CD4-positive, CD25-positive, alpha-beta regulatory T cell (primary cell): ENCODE measurements at regions not wholly inside any gene's neighbourhood (a gene's known extent, or its start where the extent isn't known, plus 50 kb on each side); places are given as distances from the start of the nearest gene placed in this dataset.

Source experiments
- ATAC-seq, 2 donors: fragments of 150-1000 bp; cut with Tn5 transposase; one replicate each; pipeline ENCODE4 v1.10.0; 2021; ENCODE audit warnings: low read depth in 2 of 2, moderate number of reproducible peaks in 2 of 2, moderate library complexity in 1 of 2
- DNase-seq, 3 donors: peaks; one replicate each; pipeline versions ENCODE4 v3.0.0 to v3.0.0-alpha.2; 2012 to 2022; ENCODE audit warnings: mixed read lengths in 1 of 3
- H3K27ac ChIP-seq: one replicate; pipeline ENCODE4 v1.7.0; 2013; ENCODE audit warnings: mild to moderate bottlenecking, low read length; ENCODE audit not compliant: insufficient read depth, poor library complexity, severe bottlenecking
- H3K27me3 ChIP-seq: one replicate; pipeline ENCODE4 v1.7.0; 2013; ENCODE audit warnings: low read length; ENCODE audit not compliant: control insufficient read depth, insufficient read depth
- H3K36me3 ChIP-seq: one replicate; pipeline ENCODE4 v1.7.0; 2013; ENCODE audit warnings: mild to moderate bottlenecking, low read length, moderate library complexity; ENCODE audit not compliant: control insufficient read depth, insufficient read depth
- H3K4me1 ChIP-seq: 2 replicates; pipeline ENCODE4 v1.7.0; 2013; ENCODE audit warnings: mild to moderate bottlenecking, low read length; ENCODE audit not compliant: insufficient read depth, control insufficient read depth, poor library complexity, severe bottlenecking
- H3K4me3 ChIP-seq: one replicate; pipeline ENCODE4 v1.7.0; 2013; ENCODE audit warnings: low read depth, mild to moderate bottlenecking, low read length, moderate library complexity
- H3K9me3 ChIP-seq, 2 experiments: 1 replicate in 1 of 2; 2 replicates in 1 of 2; pipeline ENCODE4 v1.7.0; 2013; ENCODE audit warnings: low read length in 2 of 2, mild to moderate bottlenecking in 1 of 2, moderate library complexity in 1 of 2; ENCODE audit not compliant: control insufficient read depth in 2 of 2
- H3K27ac Mint-ChIP-seq, 3 donors: one replicate each; pipeline ENCODE4 v1.8.0; 2020 to 2022; ENCODE audit warnings: mild to moderate bottlenecking in 3 of 3, mixed read lengths in 3 of 3, moderate library complexity in 2 of 3
- H3K27me3 Mint-ChIP-seq: one replicate; pipeline ENCODE4 v1.8.0; 2022; ENCODE audit warnings: mild to moderate bottlenecking, mixed read lengths
- H3K36me3 Mint-ChIP-seq: one replicate; pipeline ENCODE4 v1.8.0; 2020; ENCODE audit warnings: mixed read lengths
- H3K4me1 Mint-ChIP-seq, 4 donors: one replicate each; pipeline ENCODE4 v1.8.0; 2020 to 2022; ENCODE audit warnings: mixed read lengths in 4 of 4, mild to moderate bottlenecking in 1 of 4
- H3K4me3 Mint-ChIP-seq, 4 donors: one replicate each; pipeline ENCODE4 v1.8.0; 2020 to 2022; ENCODE audit warnings: mild to moderate bottlenecking in 4 of 4, mixed read lengths in 4 of 4, moderate library complexity in 3 of 4
- H3K9me3 Mint-ChIP-seq, 7 donors: one replicate each; pipeline ENCODE4 v1.8.0; 2020 to 2022; ENCODE audit warnings: mixed read lengths in 7 of 7, mild to moderate bottlenecking in 3 of 7, moderate library complexity in 2 of 7

GRCh38 chr18:23357996-23358594 lies 95.0 kb upstream of the RIOK3 start:
- H3K36me3 Mint-ChIP-seq = peaks cover 18% of the 10 kb centered on the region
- H3K27ac Mint-ChIP-seq = peak overlapping the region; percentile 15 to 84 (median 75)
- no peak overlapping the region for H3K4me3 Mint-ChIP-seq
- no peaks in the 10 kb centered on the region for H3K27me3 Mint-ChIP-seq
- Histone ChIP-seq H3K9me3 (no peaks in the 10 kb centered on the region), H3K27me3 (no peaks in the 10 kb centered on the region), H3K27ac (no peak overlapping the region), H3K4me3 (no peak overlapping the region), H3K36me3 (no peaks in the 10 kb centered on the region), H3K4me1 (peaks cover 5% of the 10 kb centered on the region)
- DNase-seq (no peak), ATAC-seq (no peak)
- H3K9me3 Mint-ChIP-seq = no peaks in the 10 kb centered on the region
- H3K4me1 Mint-ChIP-seq = peaks cover 0 to 11% (median 7%) of the 10 kb centered on the region in 4 donors

- peaks cover 0 to 11% (median 7%) of the 10 kb centered on the region in 4 donors for H3K4me1 Mint-ChIP-seq
- no peak overlapping the region for H3K4me3 Mint-ChIP-seq
- H3K27ac Mint-ChIP-seq = peak overlapping the region in 1 of 3 donors; percentile 84
- Histone ChIP-seq H3K27me3 (no peaks in the 10 kb centered on the region), H3K27ac (no peak overlapping the region), H3K4me1 (peaks cover 5% of the 10 kb centered on the region), H3K36me3 (no peaks in the 10 kb centered on the region), H3K9me3 (no peaks in the 10 kb centered on the region), H3K4me3 (no peak overlapping the region)
- H3K27me3 Mint-ChIP-seq = peaks cover 4% of the 10 kb centered on the region
- H3K9me3 Mint-ChIP-seq = no peaks in the 10 kb centered on the region
- DNase-seq (no peak), ATAC-seq (no peak)
- H3K36me3 Mint-ChIP-seq = peaks cover 14% of the 10 kb centered on the region
Measured at GRCh38 chr18:23359421-23359820, 93.7 kb upstream of the RIOK3 start.

DNA sequence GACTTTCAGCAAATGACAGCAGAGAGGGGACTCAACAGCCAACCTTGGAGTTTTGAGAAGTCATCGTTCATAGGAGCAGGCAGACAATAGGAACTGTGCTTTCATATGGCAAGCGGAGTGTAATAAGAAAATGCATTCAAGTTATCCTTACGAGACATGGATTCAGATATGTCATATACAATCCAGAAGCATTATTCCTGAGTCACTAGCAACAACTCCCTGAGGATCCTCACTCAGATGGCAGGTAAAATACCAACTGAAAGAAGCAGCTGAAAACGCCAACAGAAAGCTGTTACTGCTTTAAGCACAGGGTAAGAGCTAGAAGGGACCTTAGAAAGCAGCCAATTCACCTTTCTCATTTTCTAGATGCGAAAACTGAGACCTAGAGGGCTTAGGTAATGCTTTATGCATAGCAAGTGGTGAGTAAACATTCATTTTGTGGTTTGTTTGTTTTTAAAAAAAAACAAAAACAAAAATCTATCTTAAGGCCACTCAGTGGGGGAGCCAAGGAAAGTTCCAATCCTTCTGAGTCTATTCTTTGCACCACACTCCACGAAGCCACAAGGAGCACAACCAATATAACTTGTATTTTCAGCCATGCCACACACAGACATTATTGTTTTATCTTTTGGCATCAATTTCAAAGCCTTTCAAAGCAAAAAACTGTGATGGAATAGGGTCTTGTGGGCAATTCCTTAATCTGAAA lies 89.1 kb upstream of the RIOK3 start:
- H3K4me3 ChIP-seq = no peak overlapping the region
- Mint-ChIP-seq H3K27me3 (peaks cover 4% of the 10 kb centered on the region), H3K27ac (no peak overlapping the region), H3K4me1 (peaks cover 0 to 1% (median under 1%) of the 10 kb centered on the region in 4 donors), H3K9me3 (no peaks in the 10 kb centered on the region), H3K4me3 (no peak overlapping the region), H3K36me3 (no peaks in the 10 kb centered on the region)
- ATAC-seq = no peak
- no peak for DNase-seq
- H3K4me1 ChIP-seq = no peaks in the 10 kb centered on the region
- H3K9me3 ChIP-seq = no peaks in the 10 kb centered on the region
- H3K36me3 ChIP-seq = no peaks in the 10 kb centered on the region
- no peak overlapping the region for H3K27ac ChIP-seq
- no peaks in the 10 kb centered on the region for H3K27me3 ChIP-seq

DNA sequence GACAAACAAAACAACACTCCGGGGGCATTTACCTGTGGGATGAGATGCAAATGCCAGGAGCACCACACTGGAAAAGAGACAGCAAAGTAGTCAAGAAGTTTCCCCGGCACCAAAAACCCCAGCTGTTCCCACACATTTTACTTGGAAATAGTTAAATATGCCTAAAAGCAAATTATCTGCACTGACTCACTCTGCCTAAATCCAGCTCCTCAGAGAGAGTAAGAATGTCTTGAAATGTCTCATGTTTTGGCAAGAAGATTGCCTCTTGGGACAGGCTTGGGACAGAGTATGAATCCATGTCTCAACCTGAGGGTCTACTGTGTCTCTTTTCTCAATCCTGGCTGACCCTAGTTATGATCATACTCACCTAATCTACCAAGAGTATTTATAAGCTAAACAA lies 87.5 kb upstream of the RIOK3 start:
- Mint-ChIP-seq H3K9me3 (no peaks in the 10 kb centered on the region), H3K36me3 (no peaks in the 10 kb centered on the region), H3K27me3 (peaks cover 4% of the 10 kb centered on the region), H3K4me1 (no peaks in the 10 kb centered on the region), H3K27ac (no peak overlapping the region), H3K4me3 (no peak overlapping the region)
- Histone ChIP-seq H3K36me3 (no peaks in the 10 kb centered on the region), H3K4me1 (no peaks in the 10 kb centered on the region), H3K9me3 (no peaks in the 10 kb centered on the region), H3K4me3 (no peak overlapping the region), H3K27me3 (no peaks in the 10 kb centered on the region), H3K27ac (no peak overlapping the region)
- ATAC-seq (no peak), DNase-seq (no peak)

DNA sequence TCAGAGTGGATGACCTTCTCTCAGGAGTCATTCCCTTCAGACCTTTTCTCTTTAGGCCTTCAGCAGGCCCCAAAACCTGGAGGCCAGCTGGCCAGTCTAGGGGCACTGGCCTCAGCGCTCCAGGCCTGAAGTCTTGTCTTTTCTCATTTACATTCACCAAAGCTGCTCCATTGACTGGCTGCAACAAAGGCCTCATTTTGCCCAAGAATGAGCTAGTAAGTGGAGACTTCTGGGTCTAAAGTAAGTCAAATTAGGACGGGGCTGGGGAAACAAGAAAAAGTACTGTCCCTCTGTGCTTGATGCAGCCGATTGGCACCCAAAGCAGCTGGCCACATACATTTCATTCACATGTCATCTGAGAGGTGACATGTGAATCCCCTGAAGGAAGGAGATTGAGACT lies 83.8 kb upstream of the RIOK3 start:
- no peak for DNase-seq
- no peaks in the 10 kb centered on the region for H3K9me3 Mint-ChIP-seq
- no peaks in the 10 kb centered on the region for H3K9me3 ChIP-seq

DNA sequence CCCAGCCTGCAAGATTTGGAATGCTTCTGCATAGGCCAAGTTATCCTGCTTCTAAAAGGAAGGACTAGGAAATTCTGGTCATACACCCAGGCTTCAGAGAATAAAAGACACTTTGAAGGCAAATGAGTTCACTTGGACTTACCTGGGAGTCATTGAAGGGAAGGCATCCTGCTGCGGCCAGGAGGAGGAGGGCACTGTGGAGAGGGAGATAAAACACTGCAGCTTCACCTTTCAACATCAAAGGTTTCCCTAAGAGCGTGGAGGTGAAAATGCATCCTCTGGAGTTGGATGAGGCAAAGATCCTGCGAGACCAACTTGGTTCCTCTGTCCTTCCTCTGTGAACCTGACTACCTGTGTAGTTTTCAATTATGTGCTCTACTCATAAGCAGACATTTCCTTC lies 79.5 kb upstream of the RIOK3 start:
- Histone ChIP-seq H3K9me3 (no peaks in the 10 kb centered on the region), H3K4me1 (no peaks in the 10 kb centered on the region), H3K27me3 (no peaks in the 10 kb centered on the region), H3K4me3 (no peak overlapping the region), H3K36me3 (no peaks in the 10 kb centered on the region), H3K27ac (no peak overlapping the region)
- Mint-ChIP-seq H3K9me3 (no peaks in the 10 kb centered on the region), H3K4me1 (peaks cover 0 to 5% (median 4%) of the 10 kb centered on the region in 4 donors), H3K27me3 (no peaks in the 10 kb centered on the region), H3K27ac (no peak overlapping the region), H3K4me3 (no peak overlapping the region), H3K36me3 (peaks cover 8% of the 10 kb centered on the region)
- DNase-seq (no peak), ATAC-seq (no peak)

More for the DNA sequence above, 83.8 kb upstream of the RIOK3 start:
- Histone ChIP-seq H3K36me3 (no peaks in the 10 kb centered on the region), H3K4me3 (no peak overlapping the region), H3K27me3 (no peaks in the 10 kb centered on the region), H3K4me1 (no peaks in the 10 kb centered on the region), H3K27ac (no peak overlapping the region)
- Mint-ChIP-seq H3K27ac (peak overlapping the region in 1 of 3 donors; percentile 43), H3K27me3 (no peaks in the 10 kb centered on the region), H3K4me1 (no peaks in the 10 kb centered on the region), H3K4me3 (no peak overlapping the region), H3K36me3 (no peaks in the 10 kb centered on the region)
- ATAC-seq = no peak

GRCh38 chr18:23377669-23378301 lies 75.3 kb upstream of the RIOK3 start:
- no peaks in the 10 kb centered on the region for H3K27me3 Mint-ChIP-seq
- no peak overlapping the region for H3K4me3 ChIP-seq

More at GRCh38 chr18:23377669-23378301, 75.3 kb upstream of the RIOK3 start:
- peak overlapping the region in 1 of 3 donors; percentile 44 for H3K27ac Mint-ChIP-seq
- no peak overlapping the region for H3K4me3 Mint-ChIP-seq
- no peak for ATAC-seq
- peaks cover 0 to 11% (median 4%) of the 10 kb centered on the region in 4 donors for H3K4me1 Mint-ChIP-seq
- peaks cover 12% of the 10 kb centered on the region for H3K36me3 Mint-ChIP-seq
- Histone ChIP-seq H3K27me3 (no peaks in the 10 kb centered on the region), H3K27ac (no peak overlapping the region), H3K9me3 (no peaks in the 10 kb centered on the region), H3K36me3 (no peaks in the 10 kb centered on the region), H3K4me1 (no peaks in the 10 kb centered on the region)
- peak in 1 of 3 donors; percentile 73 for DNase-seq
- no peaks in the 10 kb centered on the region for H3K9me3 Mint-ChIP-seq
